WTC11 (cell line): ENCODE measurements at regions not wholly inside any gene's neighbourhood (a gene's known extent, or its start where the extent isn't known, plus 50 kb on each side); places are given as distances from the start of the nearest gene placed in this dataset.

ENCODE experiments used
- CTCF ChIP-seq: fragments of 200-600 bp; IDR thresholded peaks from 2 replicates; pipeline ENCODE4 v1.8.0; 2022; ENCODE audit warnings: antibody characterized with exemption
- FOXP1 ChIP-seq: sonication (generic); formaldehyde crosslinking; IDR thresholded peaks from 2 replicates; pipeline ENCODE4 v1.8.0; 2022; ENCODE audit warnings: missing genetic modification reagents, mild to moderate bottlenecking, moderate library complexity, borderline replicate concordance
- NFATC4 ChIP-seq: fragments of 250-450 bp; sonication (Bioruptor Pico); IDR thresholded peaks from 2 replicates; pipeline ENCODE4 v1.9.0; 2021; ENCODE audit warnings: mild to moderate bottlenecking
- USF1 ChIP-seq: sonication (generic); formaldehyde crosslinking; IDR thresholded peaks from 2 replicates; pipeline ENCODE4 v1.8.0; 2022; ENCODE audit warnings: mild to moderate bottlenecking, missing genetic modification reagents

DNA sequence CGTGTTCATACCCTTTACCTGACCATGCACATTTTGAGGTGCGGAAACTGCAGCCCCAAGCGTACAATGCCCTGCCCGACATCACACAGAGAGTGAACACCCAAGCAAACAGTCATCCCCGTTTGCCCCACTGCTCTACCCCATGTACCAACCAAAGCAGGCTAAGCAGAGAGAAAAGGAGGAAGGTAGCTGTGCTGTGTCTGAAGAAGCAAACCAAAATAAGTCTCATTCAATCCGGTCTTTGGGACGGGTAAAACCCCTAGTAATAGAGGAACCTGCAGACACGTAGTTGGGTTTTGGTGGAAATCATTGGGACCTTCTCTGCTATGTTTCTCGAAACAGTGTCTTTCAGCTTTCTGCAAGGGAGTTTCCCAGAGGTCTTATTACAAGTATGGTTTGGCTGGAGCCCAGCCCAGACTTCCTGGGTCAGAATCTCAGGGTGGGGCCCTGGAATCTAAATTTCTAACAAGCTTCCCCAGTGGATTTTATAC lies 164.6 kb upstream of the HES1 start:
- no peak for TF ChIP-seq CTCF
- TF ChIP-seq FOXP1 (CRISPR knock-in tag): no peak
- no peak for TF ChIP-seq NFATC4
- no peak for TF ChIP-seq USF1 (CRISPR knock-in tag)
